GM23338 (cell line): ENCODE measurements at regions not wholly inside any gene's neighbourhood (a gene's known extent, or its start where the extent isn't known, plus 50 kb on each side); places are given as distances from the start of the nearest gene placed in this dataset.

Experiments
- CTCF ChIP-seq, 2 experiments: fragments of 200-600 bp in 1 of 2; sonication (generic) in 1 of 2; conservative IDR thresholded peaks; 2 replicates each; pipeline versions ENCODE4 v1.5.1 to v1.6.1; 2016 to 2017; ENCODE audit warnings: antibody characterized with exemption in 2 of 2, low read depth in 2 of 2, mild to moderate bottlenecking in 2 of 2, moderate library complexity in 1 of 2
- EZH2 ChIP-seq: fragments of 200-600 bp; sonication (generic); IDR thresholded peaks from one replicate; pipeline ENCODE4 v1.8.0; 2017; ENCODE audit warnings: antibody characterized with exemption, mild to moderate bottlenecking, low read depth; ENCODE audit not compliant: unreplicated experiment
- EZH2phosphoT487 ChIP-seq: fragments of 200-600 bp; sonication (generic); IDR thresholded peaks from one replicate; pipeline ENCODE4 v1.8.1; 2018; ENCODE audit warnings: antibody characterized with exemption; ENCODE audit not compliant: unreplicated experiment
- POLR2AphosphoS5 ChIP-seq: IDR thresholded peaks from 2 replicates; pipeline ENCODE4 v1.6.1; 2016; ENCODE audit warnings: antibody characterized with exemption, low read depth
- REST ChIP-seq: IDR thresholded peaks from one replicate; pipeline ENCODE4 v1.6.1; 2018; ENCODE audit warnings: antibody characterized with exemption; ENCODE audit not compliant: unreplicated experiment
- STAT1 ChIP-seq: IDR thresholded peaks from one replicate; pipeline ENCODE4 v1.6.1; 2016; ENCODE audit warnings: antibody characterized with exemption; ENCODE audit not compliant: unreplicated experiment

DNA sequence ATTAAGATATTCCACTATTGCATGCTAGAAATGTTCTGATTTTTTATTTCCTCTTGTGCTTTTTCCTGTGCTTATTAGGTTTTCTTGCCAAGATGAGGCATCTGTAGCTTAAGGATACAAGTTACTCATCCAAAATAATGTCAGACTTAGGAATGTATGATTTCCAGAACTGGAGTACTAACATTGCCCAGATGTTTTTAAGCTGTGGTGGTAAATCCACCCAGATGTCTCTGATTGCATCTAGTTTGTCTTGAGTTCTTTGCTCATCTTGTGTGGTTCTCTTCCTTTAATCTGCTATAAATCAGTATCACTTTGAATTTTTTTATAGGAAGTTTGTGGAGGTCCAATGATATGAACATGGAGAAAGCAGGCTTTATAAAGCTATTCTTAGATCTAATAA lies 337.5 kb upstream of the ZNF608 start:
- TF ChIP-seq CTCF (conservative IDR thresholded peaks at IDR 0.05; ENCODE audit: low read depth in 2 of 2) (no peak), POLR2AphosphoS5 (no peak), EZH2phosphoT487 (no peak), REST (no peak), EZH2 (no peak), STAT1 (no peak)
